Stimulated activated CD8-positive, alpha-beta memory T cell treated with anti-CD3 and anti-CD28 coated beads, Interleukin-4, amount 100 ng/mL, for 48 hours (primary cell): ENCODE measurements at regions not wholly inside any gene's neighbourhood (a gene's known extent, or its start where the extent isn't known, plus 50 kb on each side); places are given as distances from the start of the nearest gene placed in this dataset.

Experiments
- DNase-seq: peaks from one replicate; pipeline ENCODE4 v3.0.0-alpha.2; 2020

- no peak for DNase-seq
Measured at GRCh38 chr5:89236900-89237299, 353.9 kb upstream of the MEF2C start.

- DNase-seq: no peak
Measured at GRCh38 chr5:89233462-89233861, 350.5 kb upstream of the MEF2C start.

- no peak for DNase-seq
Measured at GRCh38 chr5:89232139-89232603, 349.2 kb upstream of the MEF2C start.

GRCh38 chr5:89230178-89230577, 347.2 kb upstream of the MEF2C start:
- no peak for DNase-seq

GRCh38 chr5:89229331-89230070, 346.5 kb upstream of the MEF2C start:
- no peak for DNase-seq

GRCh38 chr5:89228355-89228754, 345.4 kb upstream of the MEF2C start:
- DNase-seq: no peak

GRCh38 chr5:89218364-89218763, 335.4 kb upstream of the MEF2C start:
- DNase-seq: no peak

- DNase-seq: no peak
Measured at GRCh38 chr5:89216606-89217005, 333.6 kb upstream of the MEF2C start.

- no peak for DNase-seq
Measured at GRCh38 chr5:89213573-89213972, 330.6 kb upstream of the MEF2C start.

- DNase-seq: no peak
Measured at GRCh38 chr5:89211836-89212235, 328.9 kb upstream of the MEF2C start.

GRCh38 chr5:89208811-89209210, 325.8 kb upstream of the MEF2C start:
- DNase-seq: no peak

GRCh38 chr5:89208392-89208791, 325.4 kb upstream of the MEF2C start:
- DNase-seq: no peak

- DNase-seq: no peak
Measured at GRCh38 chr5:89204756-89205155, 321.8 kb upstream of the MEF2C start.

GRCh38 chr5:89203611-89204010, 320.6 kb upstream of the MEF2C start:
- no peak for DNase-seq

GRCh38 chr5:89200899-89201298, 317.9 kb upstream of the MEF2C start:
- no peak for DNase-seq

GRCh38 chr5:89199306-89199705, 316.3 kb upstream of the MEF2C start:
- no peak for DNase-seq

- DNase-seq: no peak
Measured at GRCh38 chr5:89191374-89191773, 308.4 kb upstream of the MEF2C start.

GRCh38 chr5:89190515-89191265, 307.7 kb upstream of the MEF2C start:
- no peak for DNase-seq

- DNase-seq: no peak
Measured at GRCh38 chr5:89187883-89188465, 305.0 kb upstream of the MEF2C start.

- no peak for DNase-seq
Measured at GRCh38 chr5:89187268-89187667, 304.3 kb upstream of the MEF2C start.

- DNase-seq: no peak
Measured at GRCh38 chr5:89181546-89181945, 298.6 kb upstream of the MEF2C start.

- DNase-seq: no peak
Measured at GRCh38 chr5:89179731-89180130, 296.7 kb upstream of the MEF2C start.

- DNase-seq: no peak
Measured at GRCh38 chr5:89178541-89178940, 295.6 kb upstream of the MEF2C start.

- no peak for DNase-seq
Measured at GRCh38 chr5:89173528-89173927, 290.5 kb upstream of the MEF2C start.
